Hepatocyte (in vitro differentiated cells): ENCODE measurements at regions not wholly inside any gene's neighbourhood (a gene's known extent, or its start where the extent isn't known, plus 50 kb on each side); places are given as distances from the start of the nearest gene placed in this dataset.

Experiments used
- EZH2 ChIP-seq: fragments of 200-600 bp; sonication (generic); IDR thresholded peaks from 2 replicates; pipeline ENCODE4 v1.6.1; 2016; ENCODE audit warnings: antibody characterized with exemption, mild to moderate bottlenecking, borderline replicate concordance
- EZH2phosphoT487 ChIP-seq: fragments of 200-600 bp; sonication (generic); IDR thresholded peaks from one replicate; pipeline ENCODE4 v1.6.1; 2018; ENCODE audit warnings: antibody characterized with exemption, mild to moderate bottlenecking, low read depth, moderate library complexity; ENCODE audit not compliant: unreplicated experiment, severe bottlenecking
- TF ChIP-seq, protein P1 (sequence below): fragments of 200-600 bp; sonication (generic); IDR thresholded peaks from 2 replicates; pipeline ENCODE4 v1.5.1; 2016; ENCODE audit warnings: antibody characterized with exemption, mild to moderate bottlenecking; ENCODE audit not compliant: poor library complexity

DNA sequence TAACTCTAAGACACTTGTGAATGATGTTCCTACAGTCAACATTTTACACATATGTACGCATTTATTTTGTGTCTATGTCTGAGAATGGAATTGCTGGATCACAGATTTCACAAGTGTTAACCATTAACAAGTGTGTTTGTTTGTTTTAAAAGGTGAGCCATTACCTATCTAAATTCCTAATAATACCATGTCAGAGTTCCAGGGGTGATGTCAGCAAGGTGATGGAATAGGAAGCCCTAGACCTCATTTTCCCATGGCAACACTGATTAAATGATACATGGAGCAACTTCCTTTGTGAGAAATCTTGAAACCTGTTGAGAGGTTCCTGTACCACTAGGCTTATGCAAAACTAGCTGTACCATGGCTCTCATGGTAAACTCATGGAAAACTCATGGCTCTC lies 309.7 kb downstream of the CYLC2 start:
- TF ChIP-seq, protein P1, sequence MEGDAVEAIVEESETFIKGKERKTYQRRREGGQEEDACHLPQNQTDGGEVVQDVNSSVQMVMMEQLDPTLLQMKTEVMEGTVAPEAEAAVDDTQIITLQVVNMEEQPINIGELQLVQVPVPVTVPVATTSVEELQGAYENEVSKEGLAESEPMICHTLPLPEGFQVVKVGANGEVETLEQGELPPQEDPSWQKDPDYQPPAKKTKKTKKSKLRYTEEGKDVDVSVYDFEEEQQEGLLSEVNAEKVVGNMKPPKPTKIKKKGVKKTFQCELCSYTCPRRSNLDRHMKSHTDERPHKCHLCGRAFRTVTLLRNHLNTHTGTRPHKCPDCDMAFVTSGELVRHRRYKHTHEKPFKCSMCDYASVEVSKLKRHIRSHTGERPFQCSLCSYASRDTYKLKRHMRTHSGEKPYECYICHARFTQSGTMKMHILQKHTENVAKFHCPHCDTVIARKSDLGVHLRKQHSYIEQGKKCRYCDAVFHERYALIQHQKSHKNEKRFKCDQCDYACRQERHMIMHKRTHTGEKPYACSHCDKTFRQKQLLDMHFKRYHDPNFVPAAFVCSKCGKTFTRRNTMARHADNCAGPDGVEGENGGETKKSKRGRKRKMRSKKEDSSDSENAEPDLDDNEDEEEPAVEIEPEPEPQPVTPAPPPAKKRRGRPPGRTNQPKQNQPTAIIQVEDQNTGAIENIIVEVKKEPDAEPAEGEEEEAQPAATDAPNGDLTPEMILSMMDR, result no peak
- no peak for TF ChIP-seq EZH2
- TF ChIP-seq EZH2phosphoT487, result no peak
